ENCODE measurements at regions not wholly inside any gene's neighbourhood (a gene's known extent, or its start where the extent isn't known, plus 50 kb on each side); places are given as distances from the start of the nearest gene placed in this dataset.

DNA sequence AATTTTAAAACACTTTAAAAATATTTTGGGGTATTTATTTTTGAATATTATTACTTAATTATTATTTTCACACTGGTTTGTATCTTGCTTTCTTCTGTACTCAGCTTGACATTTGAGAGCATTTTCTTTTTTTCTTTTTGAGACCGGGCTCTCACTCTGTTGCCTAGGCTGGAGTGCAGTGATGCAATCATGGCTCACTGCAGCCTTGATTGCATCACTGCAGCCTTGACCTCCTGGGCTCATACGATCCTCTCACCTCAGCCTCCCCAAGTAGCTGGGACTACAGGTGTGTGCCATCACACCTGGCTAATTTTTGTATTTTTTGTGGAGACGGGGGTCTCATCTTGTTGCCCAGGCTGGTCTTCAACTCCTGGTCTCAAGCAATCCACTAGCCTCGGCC lies 79.9 kb upstream of the DLX2 start:
- TF ChIP-seq RAD21 (IDR thresholded peaks at IDR 0.05; ENCODE audit: low read depth) (no peak), EZH2 (IDR thresholded peaks at IDR 0.05) (no peak), JUND (IDR thresholded peaks at IDR 0.05) (no peak), ZFX (IDR thresholded peaks at IDR 0.05) (no peak), POLR2AphosphoS5 (IDR thresholded peaks at IDR 0.05; ENCODE audit: low read depth, low read length) (no peak), SRF (IDR thresholded peaks at IDR 0.05; ENCODE audit: low read depth) (no peak), POLR2A (IDR thresholded peaks at IDR 0.05; ENCODE audit: borderline replicate concordance, extremely low read depth, insufficient read depth, insufficient read length) (no peak), SP1 (IDR thresholded peaks at IDR 0.05; ENCODE audit: low read depth) (no peak), FOSL1 (IDR thresholded peaks at IDR 0.05; ENCODE audit: low read depth) (no peak)
- TF ChIP-seq, protein P1, sequence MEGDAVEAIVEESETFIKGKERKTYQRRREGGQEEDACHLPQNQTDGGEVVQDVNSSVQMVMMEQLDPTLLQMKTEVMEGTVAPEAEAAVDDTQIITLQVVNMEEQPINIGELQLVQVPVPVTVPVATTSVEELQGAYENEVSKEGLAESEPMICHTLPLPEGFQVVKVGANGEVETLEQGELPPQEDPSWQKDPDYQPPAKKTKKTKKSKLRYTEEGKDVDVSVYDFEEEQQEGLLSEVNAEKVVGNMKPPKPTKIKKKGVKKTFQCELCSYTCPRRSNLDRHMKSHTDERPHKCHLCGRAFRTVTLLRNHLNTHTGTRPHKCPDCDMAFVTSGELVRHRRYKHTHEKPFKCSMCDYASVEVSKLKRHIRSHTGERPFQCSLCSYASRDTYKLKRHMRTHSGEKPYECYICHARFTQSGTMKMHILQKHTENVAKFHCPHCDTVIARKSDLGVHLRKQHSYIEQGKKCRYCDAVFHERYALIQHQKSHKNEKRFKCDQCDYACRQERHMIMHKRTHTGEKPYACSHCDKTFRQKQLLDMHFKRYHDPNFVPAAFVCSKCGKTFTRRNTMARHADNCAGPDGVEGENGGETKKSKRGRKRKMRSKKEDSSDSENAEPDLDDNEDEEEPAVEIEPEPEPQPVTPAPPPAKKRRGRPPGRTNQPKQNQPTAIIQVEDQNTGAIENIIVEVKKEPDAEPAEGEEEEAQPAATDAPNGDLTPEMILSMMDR (IDR thresholded peaks at IDR 0.05 in 2 of 3, conservative IDR thresholded peaks at IDR 0.05 in 1 of 3; ENCODE audit: borderline replicate concordance in 1 of 3, insufficient read depth in 1 of 3, low read depth in 2 of 3, low read length in 2 of 3), result no peak
- TF ChIP-seq, protein P2, sequence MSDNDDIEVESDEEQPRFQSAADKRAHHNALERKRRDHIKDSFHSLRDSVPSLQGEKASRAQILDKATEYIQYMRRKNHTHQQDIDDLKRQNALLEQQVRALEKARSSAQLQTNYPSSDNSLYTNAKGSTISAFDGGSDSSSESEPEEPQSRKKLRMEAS (IDR thresholded peaks at IDR 0.05), result no peak
- TF ChIP-seq, protein P3, sequence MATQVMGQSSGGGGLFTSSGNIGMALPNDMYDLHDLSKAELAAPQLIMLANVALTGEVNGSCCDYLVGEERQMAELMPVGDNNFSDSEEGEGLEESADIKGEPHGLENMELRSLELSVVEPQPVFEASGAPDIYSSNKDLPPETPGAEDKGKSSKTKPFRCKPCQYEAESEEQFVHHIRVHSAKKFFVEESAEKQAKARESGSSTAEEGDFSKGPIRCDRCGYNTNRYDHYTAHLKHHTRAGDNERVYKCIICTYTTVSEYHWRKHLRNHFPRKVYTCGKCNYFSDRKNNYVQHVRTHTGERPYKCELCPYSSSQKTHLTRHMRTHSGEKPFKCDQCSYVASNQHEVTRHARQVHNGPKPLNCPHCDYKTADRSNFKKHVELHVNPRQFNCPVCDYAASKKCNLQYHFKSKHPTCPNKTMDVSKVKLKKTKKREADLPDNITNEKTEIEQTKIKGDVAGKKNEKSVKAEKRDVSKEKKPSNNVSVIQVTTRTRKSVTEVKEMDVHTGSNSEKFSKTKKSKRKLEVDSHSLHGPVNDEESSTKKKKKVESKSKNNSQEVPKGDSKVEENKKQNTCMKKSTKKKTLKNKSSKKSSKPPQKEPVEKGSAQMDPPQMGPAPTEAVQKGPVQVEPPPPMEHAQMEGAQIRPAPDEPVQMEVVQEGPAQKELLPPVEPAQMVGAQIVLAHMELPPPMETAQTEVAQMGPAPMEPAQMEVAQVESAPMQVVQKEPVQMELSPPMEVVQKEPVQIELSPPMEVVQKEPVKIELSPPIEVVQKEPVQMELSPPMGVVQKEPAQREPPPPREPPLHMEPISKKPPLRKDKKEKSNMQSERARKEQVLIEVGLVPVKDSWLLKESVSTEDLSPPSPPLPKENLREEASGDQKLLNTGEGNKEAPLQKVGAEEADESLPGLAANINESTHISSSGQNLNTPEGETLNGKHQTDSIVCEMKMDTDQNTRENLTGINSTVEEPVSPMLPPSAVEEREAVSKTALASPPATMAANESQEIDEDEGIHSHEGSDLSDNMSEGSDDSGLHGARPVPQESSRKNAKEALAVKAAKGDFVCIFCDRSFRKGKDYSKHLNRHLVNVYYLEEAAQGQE (IDR thresholded peaks at IDR 0.05; ENCODE audit: low read depth), result no peak

Data from HCT116 (cell line).